ENCODE measurements at regions not wholly inside any gene's neighbourhood (a gene's known extent, or its start where the extent isn't known, plus 50 kb on each side); places are given as distances from the start of the nearest gene placed in this dataset.

GRCh38 chr17:13797863-13798262 lies 196.1 kb upstream of the HS3ST3A1 start:
- Histone ChIP-seq H3K9me3 (replicated peaks; ENCODE audit: control insufficient read depth, insufficient read depth, low read length) (no peaks in the 10 kb centered on the region), H3K9me1 (replicated peaks; ENCODE audit: control insufficient read depth, extremely low read depth, insufficient read depth, low read length) (no peaks in the 10 kb centered on the region), H3K4me3 (replicated peaks in 1 of 3; ENCODE audit: insufficient read depth in 1 of 3, low read depth in 1 of 3, low read length in 3 of 3) (no peak overlapping the region), H3K27me3 (ENCODE audit: control insufficient read depth in 2 of 2, insufficient read depth in 2 of 2, low read length in 2 of 2) (no peaks in the 10 kb centered on the region), H3K27ac (ENCODE audit: insufficient read depth, low read depth, low read length) (no peak overlapping the region), H3K4me1 (ENCODE audit: control insufficient read depth, extremely low read depth, insufficient read depth, low read length) (no peaks in the 10 kb centered on the region), H3K4me2 (ENCODE audit: insufficient read depth, low read length) (no peak overlapping the region), H2AFZ (ENCODE audit: low read depth, low read length) (no peak overlapping the region), H4K20me1 (replicated peaks; ENCODE audit: control insufficient read depth, extremely low read depth, insufficient read depth, low read length) (no peaks in the 10 kb centered on the region), H3K9ac (replicated peaks; ENCODE audit: extremely low read depth, insufficient read depth, low read length) (no peak overlapping the region), H3K79me2 (ENCODE audit: control insufficient read depth, insufficient read depth, low read length) (no peaks in the 10 kb centered on the region), H3K36me3 (ENCODE audit: control insufficient read depth in 2 of 2, extremely low read depth in 1 of 2, insufficient read depth in 2 of 2, low read length in 2 of 2) (no peaks in the 10 kb centered on the region)
- dilution Hi-C loops (cut with MboI; ENCODE audit: extremely low pct_ligation_motif_present, low sequenced_read_pairs) = no loop called here
- ChIA-PET POLR2A (no interaction called here), CTCF (no interaction called here)
- DNase-seq (ENCODE audit: low read depth, low spot score) = no peak
- TF ChIP-seq FOS (IDR thresholded peaks at IDR 0.05; ENCODE audit: borderline replicate concordance, insufficient read depth, low read length) (no peak), GATA2 (IDR thresholded peaks at IDR 0.05; ENCODE audit: insufficient read depth, insufficient read length, low read depth, low read length) (no peak), JUN (IDR thresholded peaks at IDR 0.05; ENCODE audit: borderline replicate concordance, insufficient read depth, insufficient read length, low read depth) (no peak), MAX (IDR thresholded peaks at IDR 0.05; ENCODE audit: insufficient read depth, insufficient read length) (no peak), POLR2AphosphoS5 (IDR thresholded peaks at IDR 0.05; ENCODE audit: insufficient read depth, low read depth, low read length) (no peak), MYC (IDR thresholded peaks at IDR 0.05; ENCODE audit: low read depth, low read length) (no peak), CTCF (IDR thresholded peaks at IDR 0.05; ENCODE audit: extremely low read depth in 1 of 2, insufficient read depth in 1 of 2, low read depth in 1 of 2, low read length in 2 of 2) (no peak), EZH2 (IDR thresholded peaks at IDR 0.05; ENCODE audit: borderline replicate concordance, low read depth, low read length, severe bottlenecking) (no peak), POLR2A (IDR thresholded peaks at IDR 0.05; ENCODE audit: low read depth, low read length) (no peak)
- intact Hi-C loops (cut with micrococcal nuclease) = no loop called here
- no peak for FAIRE-seq
- BruUV-seq (replicated peaks) = no TSS peak

Measured in endothelial cell of umbilical vein (primary cell).